ENCODE measurements at regions not wholly inside any gene's neighbourhood (a gene's known extent, or its start where the extent isn't known, plus 50 kb on each side); places are given as distances from the start of the nearest gene placed in this dataset.

- TF ChIP-seq CTCF (IDR thresholded peaks at IDR 0.05) (no peak), EZH2phosphoT487 (IDR thresholded peaks at IDR 0.05) (no peak), EZH2 (IDR thresholded peaks at IDR 0.05) (no peak)
Observed at GRCh38 chr7:126361183-126361582, 891.6 kb downstream of the GRM8 start.
